SU-DHL-6 (cell line): ENCODE measurements at regions not wholly inside any gene's neighbourhood (a gene's known extent, or its start where the extent isn't known, plus 50 kb on each side); places are given as distances from the start of the nearest gene placed in this dataset.

Experiments
- CTCF ChIP-seq: fragments of 200-600 bp; sonication (generic); IDR thresholded peaks from one replicate; pipeline ENCODE4 v1.5.1; 2017; ENCODE audit warnings: antibody characterized with exemption, mild to moderate bottlenecking, low read length, moderate library complexity; ENCODE audit not compliant: insufficient read depth, poor library complexity, severe bottlenecking
- EZH2phosphoT487 ChIP-seq: fragments of 200-600 bp; sonication (generic), shearing (Covaris generic); conservative IDR thresholded peaks from 2 replicates; pipeline ENCODE4 v1.6.1; 2018; ENCODE audit warnings: mild to moderate bottlenecking, antibody characterized with exemption, low read length, moderate library complexity, mixed read lengths

- TF ChIP-seq CTCF = no peak
- no peak for TF ChIP-seq EZH2phosphoT487
These were observed 524.2 kb downstream of the ACTL7B start for GRCh38 chr9:108331596-108331995.
